Mucosa of rectum (tissue), 2 donors: ENCODE measurements at regions not wholly inside any gene's neighbourhood (a gene's known extent, or its start where the extent isn't known, plus 50 kb on each side); places are given as distances from the start of the nearest gene placed in this dataset.
"Not testable (repeated sequence)": the region's sequence is repeated elsewhere in the genome, so short reads cannot be mapped to it uniquely, and the experiment has no call there.

ENCODE experiments used
- H3K27ac ChIP-seq, 2 donors: one replicate each; pipeline ENCODE4 v1.7.0; 2013; ENCODE audit warnings: inconsistent platforms in 2 of 2, low read depth in 2 of 2, low read length in 2 of 2
- H3K27me3 ChIP-seq, 2 donors: one replicate each; pipeline ENCODE4 v1.7.0; 2013; ENCODE audit warnings: low read length in 2 of 2; ENCODE audit not compliant: control insufficient read depth in 2 of 2, insufficient read depth in 2 of 2
- H3K36me3 ChIP-seq, 2 donors: one replicate each; pipeline ENCODE4 v1.7.0; 2013; ENCODE audit warnings: low read length in 2 of 2; ENCODE audit not compliant: control insufficient read depth in 2 of 2, insufficient read depth in 2 of 2
- H3K4me1 ChIP-seq, 2 donors: one replicate each; pipeline ENCODE4 v1.7.0; 2013; ENCODE audit warnings: low read length in 2 of 2, mild to moderate bottlenecking in 1 of 2; ENCODE audit not compliant: control insufficient read depth in 2 of 2, insufficient read depth in 2 of 2
- H3K4me3 ChIP-seq, 2 donors: one replicate each; pipeline ENCODE4 v1.7.0; 2013; ENCODE audit warnings: low read length in 2 of 2
- H3K9ac ChIP-seq, 2 donors: one replicate each; pipeline ENCODE4 v1.7.0; 2013; ENCODE audit warnings: low read length in 2 of 2, low read depth in 1 of 2, mild to moderate bottlenecking in 1 of 2
- H3K9me3 ChIP-seq, 2 donors: one replicate each; pipeline ENCODE4 v1.7.0; 2013; ENCODE audit warnings: low read length in 2 of 2; ENCODE audit not compliant: control insufficient read depth in 2 of 2
- donor health status: healthy.
- donor health status: Normal muscosa, but diverticular disease.

DNA sequence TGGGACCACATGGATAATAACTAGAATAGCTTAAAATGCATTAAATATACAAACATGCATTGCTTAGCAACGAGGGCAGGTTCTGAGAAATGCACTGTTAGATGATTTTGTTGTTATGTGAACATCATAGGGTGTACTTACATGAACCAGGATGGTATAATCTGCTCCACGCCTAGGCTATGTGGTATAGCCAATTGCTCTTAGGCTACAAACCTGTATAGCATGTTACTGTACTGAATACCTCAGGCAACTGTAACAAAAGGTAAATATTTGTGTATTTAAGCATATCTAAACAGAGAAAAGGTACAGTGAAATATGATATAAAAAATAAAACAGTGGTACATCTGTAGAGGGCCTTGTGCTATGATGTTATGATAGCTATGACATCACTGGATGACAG lies 169.2 kb upstream of the IL15 start:
- H3K27ac ChIP-seq: no peak overlapping the region
- H3K9me3 ChIP-seq: no peaks in the 10 kb centered on the region
- H3K9ac ChIP-seq: no peak overlapping the region
- H3K27me3 ChIP-seq: no peaks in the 10 kb centered on the region
- no peaks in the 10 kb centered on the region for H3K36me3 ChIP-seq
- no peak overlapping the region for H3K4me3 ChIP-seq
- H3K4me1 ChIP-seq: no peaks in the 10 kb centered on the region

DNA sequence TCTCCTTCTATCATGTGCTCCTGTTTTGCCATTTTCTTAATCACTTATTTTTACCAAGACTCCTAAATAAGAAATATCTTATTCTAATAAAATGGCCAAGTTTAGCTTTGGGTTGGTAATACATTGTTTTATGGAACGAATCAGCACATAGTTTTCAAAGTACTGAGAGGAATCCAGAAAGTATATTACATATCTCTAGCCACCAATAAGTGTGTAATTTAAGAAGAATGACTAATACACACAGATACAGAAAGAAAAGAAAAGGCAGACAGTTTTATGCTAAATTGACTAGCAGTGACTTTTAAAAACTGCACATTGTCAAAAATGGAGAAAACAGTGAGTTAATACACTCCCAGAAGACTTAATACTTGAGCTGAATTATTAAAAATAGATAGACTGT lies 167.0 kb upstream of the IL15 start:
- no peaks in the 10 kb centered on the region for H3K9me3 ChIP-seq
- no peak overlapping the region for H3K27ac ChIP-seq
- H3K9ac ChIP-seq: no peak overlapping the region
- H3K36me3 ChIP-seq: no peaks in the 10 kb centered on the region
- no peaks in the 10 kb centered on the region for H3K4me1 ChIP-seq
- H3K27me3 ChIP-seq: no peaks in the 10 kb centered on the region
- H3K4me3 ChIP-seq: no peak overlapping the region

DNA sequence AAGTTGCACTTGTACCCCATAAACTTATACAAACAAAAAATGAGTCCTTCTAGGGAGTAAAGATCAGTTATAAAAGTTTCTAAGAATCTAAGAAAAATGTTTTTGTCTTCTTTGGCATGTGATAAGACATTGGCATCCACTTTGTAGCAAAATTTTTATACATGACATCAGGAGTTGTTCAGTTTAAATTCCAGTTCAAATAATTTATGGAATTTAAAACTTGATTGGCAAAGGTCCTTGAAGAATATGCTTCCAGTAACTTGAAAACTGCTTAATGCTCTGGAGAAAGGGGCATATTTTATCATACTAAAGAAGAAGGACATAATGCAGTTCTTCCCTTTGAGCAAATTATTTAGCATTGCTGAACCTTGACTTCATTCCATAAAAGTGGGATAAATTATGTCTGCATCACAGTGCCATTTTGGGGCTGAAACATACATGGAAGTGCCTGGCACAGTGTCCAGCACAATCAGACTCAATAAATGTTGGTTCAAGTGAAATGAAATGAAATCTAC lies 163.3 kb upstream of the IL15 start:
- H3K9ac ChIP-seq: no peak overlapping the region
- no peak overlapping the region for H3K27ac ChIP-seq
- no peaks in the 10 kb centered on the region for H3K36me3 ChIP-seq
- H3K27me3 ChIP-seq: no peaks in the 10 kb centered on the region
- H3K4me1 ChIP-seq: no peaks in the 10 kb centered on the region
- H3K9me3 ChIP-seq: no peaks in the 10 kb centered on the region
- H3K4me3 ChIP-seq: no peak overlapping the region

GRCh38 chr4:141473952-141474351 lies 162.4 kb upstream of the IL15 start:
- Histone ChIP-seq H3K9me3 (no peaks in the 10 kb centered on the region), H3K27ac (no peak overlapping the region), H3K9ac (no peak overlapping the region), H3K36me3 (no peaks in the 10 kb centered on the region), H3K27me3 (no peaks in the 10 kb centered on the region), H3K4me1 (no peaks in the 10 kb centered on the region), H3K4me3 (no peak overlapping the region)

- Histone ChIP-seq H3K4me1 (no peaks in the 10 kb centered on the region), H3K36me3 (no peaks in the 10 kb centered on the region), H3K27me3 (no peaks in the 10 kb centered on the region), H3K9me3 (peaks cover 5 to 8% of the 10 kb centered on the region in 2 donors), H3K9ac (no peak overlapping the region), H3K4me3 (no peak overlapping the region), H3K27ac (no peak overlapping the region)
These were observed 155.4 kb upstream of the IL15 start for GRCh38 chr4:141480950-141481349.

GRCh38 chr4:141484298-141484697 lies 152.1 kb upstream of the IL15 start:
- H3K4me3 ChIP-seq, H3K36me3 ChIP-seq, H3K27me3 ChIP-seq, H3K9me3 ChIP-seq, H3K4me1 ChIP-seq, H3K27ac ChIP-seq, H3K9ac ChIP-seq: not testable (repeated sequence)

GRCh38 chr4:141486375-141486997 lies 149.9 kb upstream of the IL15 start:
- Histone ChIP-seq H3K4me3 (no peak overlapping the region), H3K27ac (no peak overlapping the region), H3K4me1 (no peaks in the 10 kb centered on the region), H3K27me3 (no peaks in the 10 kb centered on the region), H3K9ac (no peak overlapping the region), H3K9me3 (peaks cover 2% of the 10 kb centered on the region in 2 donors), H3K36me3 (no peaks in the 10 kb centered on the region)

DNA sequence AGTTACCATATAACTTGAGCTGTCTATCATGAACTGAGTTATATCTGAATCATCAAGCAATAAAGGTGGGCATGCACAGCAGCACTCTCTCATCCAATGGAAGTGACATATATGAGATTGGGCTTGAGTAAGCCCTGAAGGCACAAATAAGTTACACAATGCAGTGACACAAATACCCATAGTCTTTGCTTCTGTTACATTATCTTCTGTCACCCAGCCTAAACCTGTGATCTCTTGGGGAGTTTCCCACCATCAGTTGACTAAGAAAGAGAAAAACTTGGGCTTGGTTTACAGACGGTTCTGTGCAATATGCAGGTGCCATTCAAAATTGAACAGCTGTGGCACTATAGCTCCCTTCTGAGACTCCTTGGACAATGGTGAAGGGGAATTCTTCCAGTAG lies 138.8 kb upstream of the IL15 start:
- no peak overlapping the region for H3K27ac ChIP-seq
- H3K4me3 ChIP-seq: no peak overlapping the region
- H3K36me3 ChIP-seq: no peaks in the 10 kb centered on the region
- no peak overlapping the region for H3K9ac ChIP-seq
- H3K9me3 ChIP-seq: no peaks in the 10 kb centered on the region
- H3K27me3 ChIP-seq: no peaks in the 10 kb centered on the region
- no peaks in the 10 kb centered on the region for H3K4me1 ChIP-seq

DNA sequence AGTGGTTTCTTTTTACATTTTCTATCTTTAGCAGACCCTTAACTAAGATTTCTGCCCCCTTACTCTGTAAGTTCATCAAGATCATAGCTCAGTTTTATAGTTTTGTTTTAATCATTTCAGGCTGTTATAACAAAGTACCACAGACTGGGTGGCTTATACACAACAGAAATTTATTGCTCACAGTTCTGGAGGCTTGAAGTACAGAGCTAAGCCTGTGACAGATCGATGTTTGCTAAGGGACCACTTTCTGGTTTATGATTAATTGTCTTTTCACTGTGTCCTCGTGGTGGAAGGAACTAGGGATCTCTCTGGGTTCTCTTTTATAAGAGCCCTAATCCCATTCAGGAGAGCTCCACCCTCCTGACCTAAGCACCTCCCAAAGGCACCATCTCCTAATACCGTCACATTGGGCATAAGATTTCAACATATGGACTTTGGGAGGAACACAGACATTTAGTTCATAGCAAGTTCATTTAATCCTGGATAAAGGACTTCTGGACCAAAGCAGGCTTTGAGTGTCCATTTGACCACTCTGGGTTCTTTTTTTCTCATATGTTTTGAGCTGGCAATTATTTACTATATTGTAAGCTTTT lies 137.0 kb upstream of the IL15 start:
- Histone ChIP-seq H3K9me3 (no peaks in the 10 kb centered on the region), H3K4me3 (no peak overlapping the region), H3K4me1 (no peaks in the 10 kb centered on the region), H3K9ac (no peak overlapping the region), H3K36me3 (no peaks in the 10 kb centered on the region), H3K27ac (no peak overlapping the region), H3K27me3 (no peaks in the 10 kb centered on the region)

- Histone ChIP-seq H3K9ac (no peak overlapping the region), H3K4me3 (no peak overlapping the region)
These were observed 135.0 kb upstream of the IL15 start for GRCh38 chr4:141501395-141501794.

More at GRCh38 chr4:141501395-141501794, 135.0 kb upstream of the IL15 start:
- no peaks in the 10 kb centered on the region for H3K27me3 ChIP-seq
- H3K9me3 ChIP-seq: no peaks in the 10 kb centered on the region
- H3K4me1 ChIP-seq: no peaks in the 10 kb centered on the region
- no peak overlapping the region for H3K27ac ChIP-seq
- no peaks in the 10 kb centered on the region for H3K36me3 ChIP-seq
